ENCODE measurements at regions not wholly inside any gene's neighbourhood (a gene's known extent, or its start where the extent isn't known, plus 50 kb on each side); places are given as distances from the start of the nearest gene placed in this dataset.
A peak's percentile ranks its signal among the peaks of the same experiment; 100 is the strongest.

- H3K4me3 ChIP-seq (replicated peaks; ENCODE audit: insufficient read depth, low read length): no peak overlapping the region
- TF ChIP-seq REST (IDR thresholded peaks at IDR 0.05; ENCODE audit: insufficient replicate concordance, low read depth) (no peak), CTCF (IDR thresholded peaks at IDR 0.05; ENCODE audit: insufficient read depth, low read length) (no peak), GABPA (IDR thresholded peaks at IDR 0.05; ENCODE audit: low read depth) (no peak), SPI1 (IDR thresholded peaks at IDR 0.05; ENCODE audit: borderline replicate concordance, low read depth) (no peak)
- DNase-seq (ENCODE audit: low read depth in 1 of 2, low spot score in 1 of 2): no peak
- H3K27me3 ChIP-seq (ENCODE audit: insufficient read depth, poor library complexity, severe bottlenecking): no peaks in the 10 kb centered on the region
- H3K27ac ChIP-seq (replicated peaks): peak overlapping the region; percentile 23; the same call in 1 of the 2 replicates
Measured at GRCh38 chr4:99724067-99724466, 66.4 kb upstream of the C4orf54 start.

GRCh38 chr4:99723612-99724011, 66.0 kb upstream of the C4orf54 start:
- peak overlapping the region; percentile 23; the same call in 1 of the 2 replicates for H3K27ac ChIP-seq (replicated peaks)
- TF ChIP-seq GABPA (IDR thresholded peaks at IDR 0.05; ENCODE audit: low read depth) (no peak), SPI1 (IDR thresholded peaks at IDR 0.05; ENCODE audit: borderline replicate concordance, low read depth) (no peak), CTCF (IDR thresholded peaks at IDR 0.05; ENCODE audit: insufficient read depth, low read length) (no peak), POLR2AphosphoS5 (IDR thresholded peaks at IDR 0.05; ENCODE audit: low read depth) (no peak), REST (IDR thresholded peaks at IDR 0.05; ENCODE audit: insufficient replicate concordance, low read depth) (no peak)
- peak; percentile 13 to 78 for DNase-seq (ENCODE audit: low read depth in 1 of 2, low spot score in 1 of 2)

GRCh38 chr4:99722725-99723124, 65.1 kb upstream of the C4orf54 start:
- Histone ChIP-seq H3K27me3 (ENCODE audit: insufficient read depth, poor library complexity, severe bottlenecking) (no peaks in the 10 kb centered on the region), H3K4me3 (replicated peaks; ENCODE audit: insufficient read depth, low read length) (no peak overlapping the region), H3K27ac (replicated peaks) (no peak overlapping the region)
- TF ChIP-seq GABPA (IDR thresholded peaks at IDR 0.05; ENCODE audit: low read depth) (no peak), SPI1 (IDR thresholded peaks at IDR 0.05; ENCODE audit: borderline replicate concordance, low read depth) (no peak), CTCF (IDR thresholded peaks at IDR 0.05; ENCODE audit: insufficient read depth, low read length) (no peak), REST (IDR thresholded peaks at IDR 0.05; ENCODE audit: insufficient replicate concordance, low read depth) (no peak), POLR2AphosphoS5 (IDR thresholded peaks at IDR 0.05; ENCODE audit: low read depth) (no peak)
- DNase-seq (ENCODE audit: low read depth in 1 of 2, low spot score in 1 of 2): no peak

More at GRCh38 chr4:99723612-99724011, 66.0 kb upstream of the C4orf54 start:
- H3K27me3 ChIP-seq (ENCODE audit: insufficient read depth, poor library complexity, severe bottlenecking): no peaks in the 10 kb centered on the region
- no peak overlapping the region for H3K4me3 ChIP-seq (replicated peaks; ENCODE audit: insufficient read depth, low read length)

All from HL-60 (cell line).